GM10248 (cell line): ENCODE measurements at regions not wholly inside any gene's neighbourhood (a gene's known extent, or its start where the extent isn't known, plus 50 kb on each side); places are given as distances from the start of the nearest gene placed in this dataset.

Experiments used
- CTCF ChIA-PET: fragments of 300-600 bp; sonication (Branson Sonifier 250); formaldehyde crosslinking; extraction: SDS; loops from one replicate; lab custom pipeline; 2021; ENCODE audit warnings: antibody characterized with exemption; lab: Yijun Ruan, JAX
- POLR2A ChIA-PET: fragments of 350-650 bp; sonication (Branson Sonifier 250); formaldehyde crosslinking; extraction: SDS; loops from one replicate; lab custom pipeline; 2020; ENCODE audit warnings: antibody characterized with exemption; lab: Yijun Ruan, JAX
- DNase-seq: peaks from one replicate; pipeline ENCODE4 v3.0.0; 2012; ENCODE audit errors: extremely low spot score
- CTCF ChIP-seq: IDR thresholded peaks from 2 replicates; pipeline ENCODE4 v1.5.1; 2012; ENCODE audit warnings: mild to moderate bottlenecking, low read depth; ENCODE audit errors: extremely low read depth, missing control alignments, control extremely low read depth

DNA sequence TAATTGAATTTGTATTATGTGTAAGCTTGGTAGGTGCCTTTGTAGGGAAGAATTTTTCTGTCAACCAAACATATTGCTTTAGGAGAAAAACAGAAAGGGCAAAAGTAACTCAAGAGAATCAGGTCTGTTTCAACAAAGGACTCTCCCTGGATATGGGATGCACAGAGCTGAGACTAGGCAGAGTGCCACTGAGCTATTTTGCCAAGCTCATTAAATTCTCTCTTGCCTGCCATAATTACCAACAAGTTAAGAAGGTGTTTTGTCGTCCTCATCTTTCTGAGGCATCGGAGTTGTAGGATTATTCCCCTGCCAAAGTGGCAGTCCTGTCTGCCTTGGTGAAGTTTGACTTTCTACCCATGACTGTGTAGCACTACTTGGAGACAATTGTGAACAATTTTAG lies 438.9 kb upstream of the SEL1L start:
- DNase-seq = no peak
- ChIA-PET POLR2A (no interaction called here), CTCF (interaction anchor here (1.3 to 3.7 kb wide), 4 partner anchors 9 to 20 kb away, joined by 3 to 16 read pairs (median 8); no protein-coding TSS in a partner anchor)
- TF ChIP-seq CTCF = no peak

- POLR2A ChIA-PET = no interaction called here
- no peak for DNase-seq
- TF ChIP-seq CTCF = no peak
- CTCF ChIA-PET = no interaction called here
Observed at GRCh38 chr14:81974543-81974942, 440.9 kb upstream of the SEL1L start.

GRCh38 chr14:81980601-81981306 lies 447.1 kb upstream of the SEL1L start:
- ChIA-PET CTCF (interaction anchor here (0.9 to 3.7 kb wide), 6 partner anchors 8 to 19 kb away, joined by 3 to 22 read pairs (median 4); no protein-coding TSS in a partner anchor), POLR2A (no interaction called here)
- TF ChIP-seq CTCF = no peak
- DNase-seq = no peak

- ChIA-PET CTCF (interaction anchor here (0.9 to 3.7 kb wide), 5 partner anchors 9 to 19 kb away, joined by 3 to 22 read pairs (median 5); no protein-coding TSS in a partner anchor), POLR2A (no interaction called here)
- no peak for DNase-seq
- no peak for TF ChIP-seq CTCF
Observed at GRCh38 chr14:81981307-81981675, 447.6 kb upstream of the SEL1L start.

DNA sequence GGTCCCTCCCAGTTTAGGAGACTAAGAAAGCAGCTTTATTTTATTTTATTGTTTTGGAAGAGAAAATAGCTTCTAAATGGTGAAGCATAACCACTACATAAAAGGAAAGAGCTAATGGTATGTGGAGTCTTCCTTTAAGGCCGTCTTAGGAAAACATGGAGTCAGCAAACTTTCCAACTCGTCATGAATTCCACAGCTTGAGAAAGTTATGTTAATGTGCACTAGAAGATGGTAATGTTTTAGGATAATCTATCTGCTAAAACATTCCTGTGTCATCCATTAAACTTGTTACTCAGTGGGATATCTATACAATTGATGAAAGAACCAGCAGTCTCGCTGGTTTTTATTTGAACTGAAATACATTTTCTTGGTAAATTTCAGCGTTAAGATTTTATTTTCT lies 448.4 kb upstream of the SEL1L start:
- TF ChIP-seq CTCF = no peak
- CTCF ChIA-PET = interaction anchor here (1.5 to 3.7 kb wide), 4 partner anchors 8 to 16 kb away, joined by 4 to 22 read pairs (median 9); no protein-coding TSS in a partner anchor
- no peak for DNase-seq
- POLR2A ChIA-PET = no interaction called here

GRCh38 chr14:81986005-81986404 lies 452.4 kb upstream of the SEL1L start:
- ChIA-PET CTCF (interaction anchor here (1.0 to 1.5 kb wide), 2 partner anchors 21 to 155 kb away, joined by 3 read pairs; no protein-coding TSS in a partner anchor), POLR2A (no interaction called here)
- TF ChIP-seq CTCF = no peak
- DNase-seq = no peak
